GM21360 (cell line): ENCODE measurements at regions not wholly inside any gene's neighbourhood (a gene's known extent, or its start where the extent isn't known, plus 50 kb on each side); places are given as distances from the start of the nearest gene placed in this dataset.

Experiments used
- ATAC-seq: cut with Tn5 transposase; IDR thresholded peaks from one replicate; pipeline ENCODE4 v1.9.1; 2021; ENCODE audit warnings: mild to moderate bottlenecking, moderate library complexity; ENCODE audit not compliant: unreplicated experiment

DNA sequence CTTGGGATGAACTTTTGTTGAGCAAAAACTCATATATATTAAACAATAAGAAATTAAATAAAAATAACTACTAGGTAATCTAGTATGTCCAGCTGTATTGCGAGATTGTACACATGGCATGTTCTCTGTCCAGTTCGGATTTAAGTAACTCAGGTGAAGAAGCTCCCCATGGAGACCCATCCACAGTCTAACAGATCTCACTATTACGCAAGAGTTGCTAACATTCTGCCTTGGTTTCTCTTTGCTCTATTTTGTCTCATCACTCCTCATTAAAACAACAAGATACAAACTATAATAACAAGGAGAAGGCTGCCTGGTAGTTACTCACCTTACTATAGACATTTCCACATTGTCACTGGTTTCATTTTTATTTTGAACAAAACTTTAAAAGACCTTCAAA lies 1372.3 kb upstream of the CELF2 start:
- ATAC-seq = no peak

DNA sequence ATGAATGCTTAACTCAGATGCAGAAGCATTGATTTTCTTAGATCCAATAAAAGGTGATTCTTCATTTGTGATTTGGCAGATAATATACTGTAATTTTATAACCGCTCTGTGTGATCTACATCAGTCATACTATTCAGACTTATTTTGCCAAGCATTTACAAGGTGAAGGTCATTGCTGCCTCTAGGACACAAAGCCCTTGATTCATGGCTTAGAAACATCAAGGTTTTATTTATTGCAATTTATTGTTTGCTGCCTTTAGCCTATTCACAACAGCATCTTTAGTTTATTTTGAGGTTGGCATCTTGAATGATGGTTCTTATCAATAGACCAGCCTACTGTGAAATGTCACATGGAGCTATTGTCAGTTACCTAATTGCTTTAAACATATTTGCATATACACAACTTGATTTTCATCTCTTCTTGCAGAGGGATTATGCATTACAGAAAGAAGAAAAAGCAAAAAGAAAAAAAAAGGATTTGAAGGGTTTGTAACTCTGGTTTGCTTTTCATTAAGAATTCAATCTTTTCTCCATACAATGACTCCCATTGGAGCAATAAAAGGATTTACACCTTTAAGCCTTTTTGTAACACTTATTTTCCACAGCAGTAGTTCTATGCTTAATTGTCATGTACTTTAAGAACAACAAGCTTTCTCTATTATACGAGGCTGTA lies 1371.6 kb upstream of the CELF2 start:
- ATAC-seq = no peak

DNA sequence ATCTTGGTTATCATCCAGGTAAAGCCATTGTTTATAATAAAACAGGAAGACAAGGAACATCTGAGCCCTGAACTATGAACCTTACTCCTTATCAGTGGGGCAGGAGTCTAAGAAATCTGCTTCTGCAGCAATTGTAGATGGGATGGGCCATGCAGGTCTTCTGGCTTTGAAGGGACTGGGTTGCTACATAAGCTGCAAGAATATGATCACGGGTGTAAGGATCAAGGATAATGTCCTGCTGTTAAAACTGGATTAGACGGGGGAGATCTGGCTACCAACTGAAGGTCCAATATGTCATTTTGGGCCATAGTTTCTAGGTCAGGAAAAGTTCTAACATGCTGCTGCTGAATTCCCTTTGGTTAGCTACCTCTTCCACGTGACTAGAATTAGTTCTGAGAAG lies 1363.4 kb upstream of the CELF2 start:
- no peak for ATAC-seq

DNA sequence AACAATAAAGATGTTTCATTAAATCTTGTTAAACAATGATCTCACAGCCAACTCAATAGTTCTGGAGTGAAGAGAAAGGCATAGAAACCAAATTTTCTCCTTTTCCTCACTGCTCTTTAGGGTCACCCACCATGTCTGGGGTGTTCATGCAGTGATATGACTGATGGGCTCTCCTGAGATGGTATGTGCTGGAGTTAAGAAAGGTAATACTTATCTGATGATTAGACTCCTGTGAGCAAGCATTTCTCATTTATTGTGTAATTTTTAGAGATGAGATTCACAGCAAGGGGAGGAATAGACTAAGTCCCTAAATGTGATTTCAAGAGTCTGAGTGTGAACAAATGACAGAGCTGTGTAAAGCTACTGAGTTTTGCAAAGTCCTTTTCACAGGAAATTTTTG lies 1361.3 kb upstream of the CELF2 start:
- ATAC-seq = no peak

DNA sequence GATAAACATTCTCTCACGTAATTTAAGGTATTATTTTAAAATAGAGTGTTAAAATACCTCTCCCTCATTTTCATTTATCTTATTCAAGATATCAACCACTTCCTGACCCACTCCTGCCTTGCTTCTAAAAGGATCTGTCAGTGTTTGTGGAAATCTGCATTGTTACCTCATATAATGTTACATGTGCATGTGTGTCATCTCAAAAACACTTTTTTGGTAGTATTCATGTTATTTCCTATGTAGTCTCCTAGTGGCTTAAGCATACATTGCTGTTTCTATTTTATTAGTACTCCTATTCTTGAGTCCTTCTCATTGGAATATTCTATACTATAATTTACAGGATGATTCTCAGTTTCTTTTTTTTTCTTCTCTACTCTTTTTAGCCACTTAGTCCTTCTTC lies 1360.7 kb upstream of the CELF2 start:
- ATAC-seq = no peak

DNA sequence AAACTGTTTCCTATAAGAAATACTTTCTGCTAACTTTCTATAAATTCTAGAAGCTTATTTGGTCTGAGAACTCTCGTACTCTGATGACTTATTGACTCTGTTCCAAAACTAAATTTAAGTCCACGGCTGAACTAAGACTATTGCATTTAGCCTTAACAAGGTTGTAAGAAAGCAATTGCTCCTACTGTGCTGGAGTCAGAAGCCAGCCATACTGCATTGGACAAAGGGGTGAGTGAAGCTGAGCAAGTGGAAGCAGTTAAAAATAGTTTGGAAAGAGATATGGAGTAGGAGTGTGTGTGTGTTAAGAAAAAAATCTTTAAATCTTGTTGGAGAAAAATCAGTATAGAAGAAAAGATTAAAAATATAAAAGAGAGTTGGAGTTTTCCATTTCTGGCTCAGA lies 1360.1 kb upstream of the CELF2 start:
- ATAC-seq = no peak

DNA sequence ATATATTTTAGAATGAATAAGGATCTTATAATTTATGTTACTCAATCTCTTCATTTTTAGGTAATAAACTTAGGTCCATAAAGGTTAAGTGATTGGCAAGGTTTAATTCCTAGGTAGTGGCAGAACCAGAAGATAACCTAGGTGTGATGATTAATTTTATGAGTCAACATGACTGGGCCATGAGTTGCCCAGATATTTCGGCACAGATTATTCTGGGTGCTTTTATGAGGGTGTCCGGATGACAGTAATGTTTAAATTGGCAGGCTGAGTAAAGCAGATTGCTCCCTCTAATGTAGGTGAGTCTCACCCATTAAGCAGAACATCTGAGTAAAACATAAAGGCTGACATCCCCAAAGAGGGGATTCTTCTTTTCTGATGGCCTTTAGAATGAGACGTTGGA lies 1349.3 kb upstream of the CELF2 start:
- ATAC-seq = no peak

DNA sequence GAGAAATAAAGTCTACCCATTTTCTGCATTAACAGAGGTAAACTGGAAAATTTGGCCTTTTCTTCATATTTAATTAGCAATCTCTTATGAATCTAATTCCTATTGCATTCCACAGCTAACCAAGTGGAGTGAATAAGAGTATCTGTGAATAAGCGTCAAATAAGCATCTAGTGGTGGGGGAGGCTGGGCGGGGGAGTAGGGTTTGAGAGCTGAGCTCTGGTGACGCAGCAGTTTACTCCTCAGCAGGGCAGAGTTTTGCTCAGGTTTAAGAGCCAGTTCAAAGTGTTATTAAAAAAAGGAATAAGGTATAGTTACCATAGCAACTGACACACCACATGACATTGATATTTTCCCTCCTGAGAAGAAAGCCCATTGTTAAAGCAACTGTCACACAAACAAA lies 1346.8 kb upstream of the CELF2 start:
- ATAC-seq = no peak

DNA sequence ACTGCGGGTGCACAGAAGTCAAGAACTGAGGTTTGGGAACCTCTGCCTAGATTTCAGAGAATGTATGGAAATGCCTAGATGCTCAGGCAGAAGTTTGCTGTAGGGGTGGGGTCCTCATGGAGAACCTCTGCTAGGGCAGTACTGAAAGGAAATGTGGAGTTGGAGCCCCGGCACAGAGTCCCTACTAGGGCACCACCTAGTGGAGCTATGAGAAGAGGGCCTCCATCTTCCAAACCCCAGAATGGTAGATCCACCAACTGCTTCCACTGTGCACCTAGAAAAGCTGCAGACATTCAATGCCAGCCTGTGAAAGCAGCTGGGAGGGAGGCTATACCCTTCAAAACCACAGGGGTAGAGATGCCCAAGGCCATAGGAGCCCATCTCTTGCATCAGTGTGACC lies 1336.0 kb upstream of the CELF2 start:
- ATAC-seq = no peak

DNA sequence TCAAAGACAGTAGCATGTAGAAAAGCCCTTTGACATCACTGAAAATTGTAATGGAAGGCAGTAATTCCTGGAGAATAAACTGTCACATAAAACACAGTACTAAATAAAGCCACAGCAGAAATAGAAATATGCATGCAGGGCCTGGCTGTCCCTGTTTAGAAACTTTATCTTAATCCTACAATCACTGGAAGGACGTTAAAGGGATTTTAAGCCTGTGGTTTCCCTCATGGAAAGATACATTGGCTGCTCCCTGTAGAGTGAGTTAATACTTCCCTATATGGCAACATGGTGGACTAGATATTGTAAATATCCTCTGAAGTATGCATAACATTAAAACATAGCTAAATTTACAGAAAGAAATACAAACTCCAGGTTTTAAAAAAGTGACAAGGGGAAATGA lies 1334.9 kb upstream of the CELF2 start:
- ATAC-seq = no peak

DNA sequence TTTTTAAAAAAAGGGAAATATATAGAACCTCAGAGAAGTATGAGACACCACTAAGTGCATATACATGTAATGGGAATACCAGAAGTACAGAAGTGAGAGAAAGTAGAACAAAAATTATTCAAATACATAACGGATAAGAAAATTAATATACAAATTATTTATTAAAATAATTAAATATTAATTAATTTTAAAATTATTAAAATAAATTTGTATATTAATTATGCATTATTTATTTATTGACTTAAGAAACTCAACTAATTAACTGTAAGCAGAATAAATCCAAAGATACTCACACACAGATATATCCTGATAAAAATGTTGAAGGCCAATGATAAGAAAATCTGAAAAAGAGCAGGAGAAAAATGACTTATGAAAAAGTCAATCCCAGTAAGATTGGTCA lies 1333.5 kb upstream of the CELF2 start:
- no peak for ATAC-seq

DNA sequence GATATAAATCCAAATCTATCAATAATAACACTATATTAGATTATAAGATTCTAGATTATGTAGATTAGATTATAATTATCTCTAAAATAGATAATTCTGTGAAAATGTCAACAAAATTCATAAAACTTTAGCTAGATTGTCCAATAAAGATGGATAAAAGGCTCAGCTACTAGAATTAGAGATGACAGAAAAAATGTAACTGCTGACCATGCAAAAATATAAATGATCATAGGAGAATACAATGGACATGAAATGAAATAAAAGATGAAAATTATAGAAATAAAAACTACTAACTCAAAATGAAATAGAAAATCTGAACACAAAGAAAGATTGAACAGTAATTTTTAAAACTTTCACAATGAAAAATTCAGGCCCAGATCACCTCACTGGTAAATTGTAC lies 1332.1 kb upstream of the CELF2 start:
- no peak for ATAC-seq

DNA sequence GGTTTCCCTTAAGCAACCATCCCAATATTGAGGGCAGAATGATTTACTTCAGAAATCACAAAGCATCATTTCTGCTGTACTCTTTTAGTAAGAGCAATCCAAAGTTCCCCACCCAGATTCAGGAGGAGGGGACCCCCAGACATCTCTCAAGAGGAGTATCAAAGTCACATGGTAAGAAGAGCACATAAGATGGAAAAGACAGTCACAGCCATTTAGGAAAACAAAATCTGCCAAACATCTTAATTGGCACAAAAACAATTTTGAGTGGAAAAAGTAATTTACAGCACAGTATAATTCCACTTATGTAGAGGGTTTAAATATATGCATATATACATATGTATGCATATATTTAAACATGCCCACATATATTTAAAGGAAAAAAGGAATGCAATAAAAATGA lies 1329.0 kb upstream of the CELF2 start:
- no peak for ATAC-seq

DNA sequence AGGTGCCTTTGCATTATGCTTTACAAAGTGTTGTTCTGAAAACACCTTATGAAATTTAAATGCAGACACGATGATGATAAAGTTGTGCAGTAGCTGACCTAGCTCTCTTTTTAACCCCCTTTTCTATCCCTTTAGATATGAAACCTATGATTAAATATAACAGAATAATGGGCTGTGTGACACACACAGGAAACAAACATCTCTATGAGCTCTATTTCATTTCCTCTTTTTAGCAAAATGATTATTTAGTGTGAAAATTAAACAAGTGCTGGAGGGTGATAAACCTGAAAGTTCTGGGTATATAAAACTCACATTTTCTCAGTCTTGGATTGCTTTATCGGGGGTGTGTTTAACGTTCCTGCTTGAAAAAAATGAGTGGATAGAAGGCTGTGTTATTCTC lies 1310.5 kb upstream of the CELF2 start:
- no peak for ATAC-seq

DNA sequence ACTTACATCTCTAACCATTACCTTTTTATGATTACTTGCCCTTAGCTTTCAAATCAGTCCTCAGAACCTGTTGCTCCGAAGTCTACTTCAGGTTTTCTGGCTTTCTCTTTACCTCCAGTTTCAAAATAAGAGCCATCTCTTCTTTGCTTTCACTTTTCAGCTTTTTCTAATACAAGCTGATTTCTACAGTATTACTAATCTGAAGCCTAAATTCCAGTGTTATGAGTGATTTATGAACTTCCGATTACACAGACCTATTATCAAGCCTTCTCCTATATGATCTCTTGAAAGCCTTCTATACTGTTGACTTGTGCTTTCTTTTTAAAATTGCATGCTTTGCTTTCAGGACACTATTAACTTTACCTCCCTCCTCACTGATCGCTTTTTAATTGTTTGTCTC lies 1307.8 kb upstream of the CELF2 start:
- no peak for ATAC-seq

DNA sequence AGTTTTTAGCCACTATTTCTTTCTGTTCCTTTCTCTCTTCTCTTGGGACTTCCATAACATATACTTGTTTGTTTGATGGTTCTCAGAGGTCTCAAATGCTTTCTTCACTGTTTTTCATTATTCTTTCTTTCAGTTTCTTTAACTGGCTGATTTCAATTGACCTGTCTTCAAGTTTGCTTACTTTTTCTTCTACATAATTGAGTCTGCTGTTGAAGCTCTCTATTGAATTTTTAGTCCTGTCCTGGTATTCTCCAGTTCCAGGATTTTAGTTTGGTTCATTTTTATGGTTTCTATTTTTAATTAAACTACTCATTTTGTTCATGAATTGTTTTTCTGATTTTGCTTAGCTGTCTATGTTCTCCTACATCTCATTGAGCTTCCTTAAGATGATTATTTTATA lies 1305.3 kb upstream of the CELF2 start:
- no peak for ATAC-seq

DNA sequence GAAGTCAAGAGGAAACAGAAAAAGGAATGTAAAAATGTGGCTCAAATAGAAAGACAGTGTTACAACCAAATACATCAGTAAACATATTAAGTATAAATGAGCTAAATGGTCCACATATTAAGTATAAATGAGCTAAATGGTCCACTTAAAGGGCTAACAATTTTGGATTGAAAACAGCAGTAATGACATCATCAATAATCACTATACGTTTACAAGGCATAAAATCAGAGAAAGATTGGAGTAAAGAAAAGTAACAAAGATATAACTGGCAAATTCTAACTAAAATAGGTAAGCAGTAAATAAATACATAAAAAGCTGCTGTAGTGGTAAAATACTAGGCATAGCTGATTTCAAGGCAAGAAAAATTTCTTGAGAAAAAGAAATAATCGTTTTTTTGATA lies 1298.4 kb upstream of the CELF2 start:
- ATAC-seq = no peak

DNA sequence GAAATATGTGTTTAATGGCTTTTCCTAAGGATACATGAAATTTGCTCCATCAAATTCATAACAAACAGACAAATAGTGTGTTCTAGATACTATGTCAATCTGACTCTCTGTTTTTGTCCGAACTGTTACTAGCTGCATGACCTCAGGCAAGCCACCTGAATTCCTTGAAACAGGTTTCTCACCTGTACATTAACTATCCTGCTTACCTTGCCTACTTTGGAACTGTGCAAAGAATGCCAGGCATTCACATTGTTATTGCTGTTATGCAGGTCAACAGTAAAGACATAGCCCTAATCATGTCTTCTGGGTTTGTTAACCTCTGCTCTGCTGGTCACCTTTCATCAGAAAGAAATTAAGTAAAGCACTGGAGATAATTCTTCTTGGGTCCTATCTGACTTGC lies 1283.9 kb upstream of the CELF2 start:
- no peak for ATAC-seq

DNA sequence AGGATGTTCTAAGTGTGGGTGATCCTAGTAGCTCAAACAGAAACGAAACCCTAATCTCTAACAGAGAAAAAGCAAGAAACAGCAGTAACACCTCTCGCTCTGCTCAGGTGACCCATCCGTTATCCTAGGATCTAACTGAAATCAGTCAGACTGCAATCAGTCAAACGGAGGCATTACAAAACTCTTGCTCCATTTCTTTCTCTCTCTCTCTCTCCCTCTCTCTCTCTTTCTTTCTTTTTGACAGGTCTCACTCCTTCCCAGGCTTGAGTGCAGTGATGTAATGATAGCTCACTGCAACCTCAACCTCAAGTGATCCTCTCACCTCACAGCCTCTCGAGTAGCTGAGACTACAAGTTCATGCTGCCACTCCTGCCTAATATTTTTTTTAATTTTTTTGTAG lies 1283.5 kb upstream of the CELF2 start:
- ATAC-seq = no peak

DNA sequence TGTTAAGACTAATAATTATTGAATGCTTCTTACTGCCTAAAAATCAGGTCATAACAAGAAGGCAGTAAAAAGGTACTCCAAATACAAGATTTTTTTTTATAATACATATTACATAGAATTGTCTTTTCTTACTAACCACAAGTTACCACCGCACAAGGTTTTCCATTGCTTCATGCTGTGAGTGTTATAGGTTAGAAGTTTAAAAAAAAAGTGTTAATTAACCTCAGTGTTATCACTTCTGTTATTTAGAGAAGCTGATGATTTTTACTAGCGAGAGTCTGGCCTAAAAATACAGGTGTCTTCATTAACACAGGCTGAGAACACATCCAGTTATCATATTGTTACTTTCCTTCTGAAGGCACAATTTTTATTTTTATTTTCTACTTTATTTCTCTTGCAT lies 1281.9 kb upstream of the CELF2 start:
- ATAC-seq = no peak

DNA sequence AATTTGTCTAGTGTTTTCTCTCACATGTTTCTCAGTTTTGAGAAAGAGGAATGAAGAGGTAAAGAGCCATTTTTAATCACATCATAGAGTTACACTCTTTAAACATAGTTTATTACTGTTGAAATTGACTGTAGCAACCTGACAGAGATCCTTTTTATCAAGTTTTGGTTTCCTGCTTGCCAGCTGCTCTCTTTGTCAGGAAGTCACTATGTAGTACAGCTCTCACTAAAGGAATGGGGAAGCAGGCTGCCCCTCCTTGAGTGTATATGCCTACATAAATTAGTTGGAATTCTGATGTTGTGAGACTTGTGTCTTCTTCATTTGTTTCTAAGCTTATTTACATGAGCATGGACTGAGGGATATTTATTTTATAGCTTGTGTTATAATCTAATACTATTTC lies 1274.0 kb upstream of the CELF2 start:
- ATAC-seq = no peak

DNA sequence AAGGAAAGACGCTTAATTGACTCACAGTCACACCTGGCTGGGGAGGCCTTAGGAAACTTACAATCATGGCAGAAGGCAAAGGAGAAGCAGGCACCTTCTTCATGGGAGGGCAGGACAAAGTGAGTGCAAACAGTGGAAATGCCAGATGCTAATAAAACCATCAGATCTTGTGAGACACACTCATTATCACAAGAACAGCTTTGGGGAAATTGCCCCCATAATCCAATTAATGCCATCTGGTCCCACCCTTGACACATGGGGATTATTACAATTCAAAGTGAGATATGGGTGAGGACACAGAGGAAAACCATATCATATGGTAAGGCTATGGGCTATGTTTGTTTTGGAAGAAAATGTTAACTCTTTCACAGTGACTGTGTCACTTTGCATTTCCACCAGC lies 1272.5 kb upstream of the CELF2 start:
- no peak for ATAC-seq

DNA sequence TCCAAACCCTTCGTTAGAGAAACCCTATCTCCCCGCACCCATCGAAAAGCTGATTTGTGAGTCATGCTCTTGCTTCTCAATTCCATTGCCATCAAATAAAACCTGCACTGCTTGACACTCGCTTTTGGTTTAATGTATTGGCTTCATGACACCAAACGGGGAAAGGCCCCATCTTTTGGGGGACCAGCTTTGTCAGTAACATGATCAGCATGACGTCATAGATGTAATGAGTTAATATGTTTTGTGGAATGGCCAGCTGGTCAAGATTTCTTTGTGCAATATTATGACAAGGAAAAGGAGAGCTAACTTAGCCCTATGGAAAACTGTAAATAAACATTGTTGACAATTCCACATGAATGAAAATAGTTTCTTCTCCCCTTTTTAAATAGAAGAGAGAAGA lies 1260.5 kb upstream of the CELF2 start:
- ATAC-seq = no peak

DNA sequence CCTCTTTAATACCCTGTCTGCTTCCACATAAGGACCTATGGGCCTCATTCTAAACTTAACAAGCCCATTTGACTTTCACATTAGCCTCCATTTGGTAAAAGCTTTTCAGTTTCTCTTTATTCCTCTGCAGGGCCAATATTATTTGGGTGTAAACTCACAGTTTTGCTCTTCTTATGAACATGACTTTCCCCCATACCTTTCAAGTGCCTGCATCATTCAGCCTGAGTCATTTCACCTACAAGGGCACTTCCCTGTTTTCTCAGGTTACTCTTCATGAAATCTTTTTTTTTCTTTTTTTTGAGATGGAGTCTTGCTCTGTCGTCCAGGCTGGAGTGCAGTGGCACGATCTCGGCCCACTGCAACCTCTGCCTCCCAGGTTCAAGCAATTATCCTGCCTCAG lies 1258.1 kb upstream of the CELF2 start:
- no peak for ATAC-seq
